ENCODE measurements at regions not wholly inside any gene's neighbourhood (a gene's known extent, or its start where the extent isn't known, plus 50 kb on each side); places are given as distances from the start of the nearest gene placed in this dataset.

DNA sequence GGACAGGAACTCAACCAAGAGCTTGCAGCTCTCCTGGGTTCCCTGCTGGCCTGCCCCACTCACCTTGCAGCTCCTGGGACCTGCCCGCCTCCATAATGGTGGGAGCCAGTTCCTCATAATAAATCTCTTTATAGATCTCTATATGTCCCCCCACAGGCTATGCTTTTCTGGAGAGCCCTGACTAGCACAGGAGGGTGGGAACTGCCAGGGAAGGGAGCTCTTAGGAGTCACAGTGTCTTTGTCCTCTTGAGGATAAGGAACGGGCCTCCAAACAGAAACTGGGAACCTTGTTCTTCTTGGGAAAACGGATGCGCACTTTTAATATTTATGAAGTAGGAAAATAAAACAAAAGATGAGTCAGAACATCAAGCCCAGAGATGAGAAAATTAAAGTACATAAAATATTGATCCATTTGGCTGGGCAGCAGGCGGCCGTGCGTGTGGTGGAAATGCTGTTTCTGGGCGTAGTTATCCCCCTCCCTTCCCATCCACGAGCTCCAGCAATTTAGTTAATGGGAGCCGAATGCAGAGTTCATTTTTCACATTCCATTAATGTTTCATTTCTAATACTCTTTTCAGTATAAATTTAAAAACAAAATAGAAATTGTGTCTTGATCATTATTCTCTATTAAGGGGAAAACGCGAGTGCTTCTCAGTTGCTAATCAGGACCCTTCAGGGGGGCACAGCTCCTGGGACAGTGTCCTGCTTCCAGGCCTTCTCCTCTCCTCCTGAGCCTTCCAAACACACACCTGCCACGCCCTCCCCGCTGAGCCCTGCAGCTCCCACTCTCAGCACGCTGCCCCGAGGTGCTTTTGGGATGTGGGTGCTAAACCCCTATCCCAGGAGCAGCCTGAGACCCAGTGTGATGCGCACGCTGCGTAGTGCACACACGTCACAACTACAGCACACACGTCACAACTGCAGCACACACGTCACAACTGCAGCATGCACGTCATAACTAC is 323.3 kb upstream of the AJAP1 start:
- DNase-seq = no peak

DNA sequence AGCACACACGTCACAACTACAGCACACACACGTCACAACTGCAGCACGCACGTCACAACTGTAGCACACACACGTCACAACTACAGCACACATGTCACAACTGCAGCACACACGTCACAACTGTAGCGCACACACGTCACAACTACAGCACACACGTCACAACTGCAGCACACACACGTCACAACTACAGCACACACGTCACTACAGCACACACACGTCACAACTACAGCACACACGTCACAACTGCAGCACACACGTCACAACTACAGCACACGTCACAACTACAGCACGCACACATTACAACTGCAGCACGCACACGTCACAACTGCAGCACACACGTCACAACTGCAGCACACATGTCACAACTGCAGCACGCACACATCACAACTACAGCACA is 322.6 kb upstream of the AJAP1 start:
- DNase-seq = no peak

DNA sequence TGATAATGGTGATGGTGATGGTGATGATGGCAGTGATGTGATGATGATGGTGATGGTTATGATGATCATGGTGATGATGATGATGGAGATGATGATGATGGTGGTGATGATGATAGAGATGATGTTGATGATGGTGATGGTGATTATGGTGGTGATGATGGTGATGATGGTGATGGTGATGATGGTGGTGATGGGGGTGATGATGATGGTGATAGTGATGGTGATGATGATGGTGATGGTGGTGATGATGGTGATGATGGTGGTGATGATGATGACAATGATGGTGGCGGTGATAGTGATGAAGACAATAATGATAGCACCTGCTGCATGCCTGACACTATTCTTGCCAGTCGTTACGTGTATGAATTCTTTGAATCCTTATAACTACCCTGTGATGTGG is 317.9 kb upstream of the AJAP1 start:
- DNase-seq = no peak

DNA sequence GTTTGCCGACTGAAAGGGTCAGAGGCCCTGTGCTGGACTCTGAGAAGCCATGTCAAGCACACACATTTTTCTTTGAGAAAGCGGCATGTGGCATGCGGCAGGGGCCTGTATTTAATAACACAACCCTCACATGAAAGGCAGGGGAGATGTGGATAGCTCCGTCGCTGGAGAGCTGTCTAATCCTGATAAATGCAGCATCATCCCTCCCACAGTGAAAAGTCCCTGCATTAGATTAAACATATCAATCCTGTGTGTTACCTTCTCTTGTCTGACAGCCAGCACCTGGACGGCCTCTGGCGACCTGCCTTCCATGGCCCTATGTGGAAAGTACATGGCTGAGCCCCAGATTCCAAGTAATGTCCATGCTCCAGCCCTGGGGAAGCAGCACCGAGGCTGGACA is 313.0 kb upstream of the AJAP1 start:
- no peak for DNase-seq

DNA sequence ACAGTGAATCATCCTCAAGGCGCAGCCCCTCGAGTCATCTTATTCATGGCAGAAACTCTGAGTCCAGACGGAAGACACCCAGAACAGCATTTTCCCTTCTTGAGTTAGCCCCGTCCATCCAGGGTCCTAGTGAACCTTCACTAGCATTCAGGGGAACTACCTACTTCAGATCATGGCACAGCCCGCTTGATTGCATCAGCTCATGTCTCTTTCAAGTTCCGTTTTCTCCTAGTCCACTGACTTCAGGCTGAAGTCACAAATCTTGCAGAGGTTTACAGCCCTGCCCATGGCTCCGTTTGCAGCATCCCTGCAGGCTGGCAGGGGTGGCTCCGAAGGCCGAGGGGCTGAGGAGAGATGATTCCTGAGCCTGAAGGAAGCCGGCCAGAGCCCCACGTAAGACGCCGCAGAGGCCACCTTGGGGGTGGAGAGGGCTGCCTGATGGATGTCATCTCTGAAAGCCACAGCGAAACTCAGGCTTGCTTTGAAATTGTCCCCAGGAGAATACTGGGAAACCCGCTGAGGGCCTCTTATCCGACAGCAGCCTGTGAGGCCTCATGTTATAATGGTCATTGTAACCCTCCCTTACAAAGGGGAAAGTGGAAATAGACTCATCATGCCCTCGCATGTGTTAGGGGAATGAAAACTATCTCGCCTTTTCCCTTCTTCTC is 310.2 kb upstream of the AJAP1 start:
- no peak for DNase-seq

DNA sequence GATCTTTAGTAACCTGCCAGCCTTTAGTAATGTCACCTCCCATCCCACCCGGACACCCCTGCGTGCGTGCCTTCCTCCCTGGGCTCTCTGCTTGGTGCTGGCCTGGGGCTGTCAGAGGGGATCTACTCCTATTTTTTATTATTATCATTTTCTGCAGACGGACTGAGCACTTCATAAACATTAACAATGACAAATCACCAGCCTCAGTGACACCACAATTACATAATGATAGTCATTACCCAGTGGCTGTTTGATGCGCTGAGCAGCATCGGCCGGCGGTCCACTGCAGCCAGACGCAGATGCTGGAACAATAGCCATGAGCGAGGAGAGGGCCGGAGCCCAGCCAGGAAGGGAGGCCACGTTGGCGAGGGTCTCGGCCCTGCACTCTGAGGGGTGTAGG is 309.3 kb upstream of the AJAP1 start:
- DNase-seq = no peak

DNA sequence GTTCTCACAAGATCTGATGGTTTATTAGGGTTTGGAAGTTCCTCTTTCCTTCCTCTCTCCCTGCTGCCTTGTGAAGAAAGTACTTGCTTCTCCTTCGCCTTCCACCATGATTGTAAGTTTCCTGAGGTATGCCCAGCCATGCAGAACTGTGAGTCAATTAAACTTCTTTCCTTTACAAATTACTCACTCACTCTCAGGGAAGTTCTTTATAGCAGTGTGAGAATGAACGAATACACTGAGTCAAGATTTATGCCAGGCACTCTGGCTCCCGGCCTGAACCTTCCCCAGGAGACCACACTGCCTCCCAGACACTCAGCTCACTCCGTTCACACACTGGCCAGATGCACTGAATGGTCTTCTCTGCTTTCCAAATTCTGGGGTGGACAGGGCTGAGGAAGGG is 308.3 kb upstream of the AJAP1 start:
- DNase-seq = no peak

DNA sequence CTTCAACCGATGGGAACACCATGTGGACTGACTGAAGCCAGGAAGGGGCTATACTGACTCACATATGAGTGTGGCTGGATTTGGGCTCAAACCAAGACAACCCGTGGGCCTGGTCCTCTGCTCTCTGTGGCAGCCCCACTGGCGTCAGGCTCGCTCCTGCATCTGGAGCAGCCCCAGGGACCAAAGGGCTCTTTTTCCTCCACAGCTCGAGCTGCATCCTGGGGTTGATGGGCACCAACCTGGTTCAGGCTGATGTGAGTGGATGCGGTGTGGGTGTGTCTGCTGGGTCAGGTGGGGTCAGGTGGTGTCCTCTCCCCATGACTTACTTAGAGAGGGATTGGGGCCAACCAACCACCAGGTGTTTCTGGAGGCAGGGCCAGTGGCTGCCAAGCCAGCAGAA is 303.0 kb upstream of the AJAP1 start:
- no peak for DNase-seq

DNA sequence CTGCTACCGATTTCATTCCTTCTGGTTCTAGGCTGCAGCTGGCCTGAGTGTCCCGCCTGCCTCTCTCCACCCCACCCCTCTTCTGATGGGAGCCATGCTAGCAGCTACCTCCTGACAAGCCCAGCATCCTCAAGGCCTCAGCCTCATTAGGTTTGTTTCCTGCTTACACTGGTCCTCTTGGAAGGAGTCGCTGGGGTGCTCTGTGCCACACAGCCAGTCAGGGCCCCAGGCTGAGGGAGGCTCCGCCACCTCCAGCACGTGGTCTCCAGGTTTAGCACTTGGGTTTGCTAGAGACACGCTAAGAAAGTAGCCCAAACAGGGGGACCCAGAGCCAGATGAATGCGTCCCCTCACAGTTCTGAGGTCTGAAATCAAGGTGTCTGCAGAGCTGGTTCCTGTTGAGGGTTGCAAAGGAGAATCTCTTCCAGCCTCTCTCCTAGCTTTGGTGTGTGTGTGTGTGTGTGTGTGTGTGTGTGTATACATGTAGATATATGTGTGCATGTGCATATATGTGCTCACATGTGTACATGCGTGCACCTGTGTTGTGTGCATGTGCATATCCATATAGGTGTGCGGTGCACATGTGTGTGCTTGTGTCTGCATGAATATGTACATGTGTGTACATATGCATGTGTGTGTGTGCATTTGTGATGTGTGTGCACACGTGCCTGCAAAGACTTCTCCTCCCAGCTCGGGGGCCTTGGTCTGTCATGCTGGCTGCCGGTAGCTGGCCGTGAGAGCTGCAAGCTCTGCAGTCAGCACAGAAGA is 301.1 kb upstream of the AJAP1 start:
- no peak for DNase-seq

DNA sequence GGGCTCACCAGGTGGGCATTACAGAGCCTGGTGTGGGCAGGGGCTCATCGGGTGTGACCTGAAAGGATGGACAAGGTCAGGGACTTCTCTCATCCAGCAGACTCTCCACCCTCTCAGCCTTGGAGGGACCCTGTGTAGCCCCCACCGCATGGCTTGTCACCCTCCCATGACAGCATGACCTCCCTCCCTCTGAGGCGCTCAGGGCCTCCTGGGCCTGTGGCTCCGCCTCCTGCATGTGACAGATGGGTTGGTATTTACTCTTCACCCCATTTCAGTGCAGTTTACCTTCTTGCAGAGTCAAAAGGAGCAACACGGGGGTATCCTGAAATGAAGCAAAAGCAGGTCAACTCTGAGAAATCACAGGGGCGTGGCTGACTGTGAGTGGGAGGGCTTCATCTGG is 298.6 kb upstream of the AJAP1 start:
- no peak for DNase-seq

DNA sequence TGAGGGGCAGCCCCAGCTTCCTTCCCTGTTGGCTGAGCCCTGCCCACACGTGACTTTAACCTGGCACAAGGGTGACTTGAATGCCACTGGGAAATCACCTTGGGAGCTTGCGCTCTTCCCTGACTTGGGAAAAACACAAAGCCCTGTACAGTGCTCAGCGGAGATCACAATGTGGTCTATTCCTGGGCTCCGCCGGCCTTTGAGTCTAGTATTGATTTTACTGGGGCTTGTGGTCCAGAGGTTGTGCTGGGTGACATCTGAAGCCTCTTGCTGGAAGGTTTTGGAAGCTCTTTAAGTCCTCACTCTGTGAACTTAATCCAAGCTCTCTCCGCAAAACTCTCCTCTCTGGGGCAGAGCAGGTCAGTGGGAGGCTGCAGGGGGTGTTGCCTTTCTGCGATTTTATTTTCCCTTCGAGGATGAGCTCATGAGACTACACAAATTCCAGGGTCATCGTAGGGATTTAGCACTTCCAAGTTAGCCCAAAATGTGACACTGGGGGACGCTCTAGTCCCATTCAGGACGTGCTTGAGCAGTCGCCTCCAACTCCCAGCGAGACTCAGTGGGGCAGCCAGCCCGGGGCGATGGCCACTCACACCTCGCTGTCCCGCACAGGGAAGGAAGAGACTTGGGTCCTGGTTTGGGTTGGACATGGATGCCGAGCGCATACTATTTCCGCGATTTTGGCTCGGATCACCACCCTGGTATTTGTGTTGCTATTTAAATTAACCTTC is 291.9 kb upstream of the AJAP1 start:
- DNase-seq = no peak

DNA sequence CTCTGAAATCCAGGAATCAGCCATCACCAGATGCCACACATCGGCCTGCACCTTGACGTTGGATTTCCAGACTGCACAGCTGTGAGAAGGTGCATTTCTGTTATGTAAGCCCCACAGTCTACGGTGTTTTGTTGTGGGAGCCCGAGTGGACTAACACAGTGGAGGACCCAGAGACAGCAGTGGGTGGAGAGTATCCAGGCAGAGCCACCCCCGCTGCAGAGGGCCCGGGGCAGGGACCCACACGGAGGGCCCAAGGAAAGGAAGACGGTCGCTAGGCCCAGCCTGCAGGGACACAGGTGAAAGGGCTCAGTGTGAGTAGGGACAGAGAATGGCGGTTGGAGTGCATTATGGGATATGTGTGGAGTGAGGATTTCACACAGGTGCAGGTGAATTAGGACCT is 288.3 kb upstream of the AJAP1 start:
- DNase-seq = no peak

DNA sequence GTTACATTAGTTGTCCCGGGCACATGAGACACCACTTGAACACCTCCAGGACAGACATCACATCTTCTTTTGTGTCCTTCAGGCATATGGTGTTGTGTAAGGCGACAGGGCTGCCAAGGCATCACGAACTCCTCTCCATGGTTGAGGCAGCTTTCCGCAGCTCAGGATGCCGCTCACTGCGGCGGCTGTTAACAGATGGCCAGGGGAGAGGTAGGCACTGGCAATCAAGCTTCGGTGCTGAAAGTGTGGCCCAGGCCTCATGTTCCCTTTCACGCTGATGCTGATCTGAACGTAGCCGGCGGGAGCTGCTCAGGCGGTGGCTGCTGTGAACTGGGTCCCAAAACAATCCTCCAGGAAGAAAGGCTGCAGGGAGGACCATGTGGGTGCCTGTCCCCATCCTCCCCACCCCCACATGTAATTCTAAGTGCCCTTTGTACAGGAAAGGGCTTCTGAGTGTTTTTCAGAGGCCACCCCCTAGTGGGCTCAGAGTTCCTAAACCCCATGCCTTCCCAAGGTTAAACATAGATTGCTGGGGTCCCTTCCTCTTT is 287.1 kb upstream of the AJAP1 start:
- no peak for DNase-seq

DNA sequence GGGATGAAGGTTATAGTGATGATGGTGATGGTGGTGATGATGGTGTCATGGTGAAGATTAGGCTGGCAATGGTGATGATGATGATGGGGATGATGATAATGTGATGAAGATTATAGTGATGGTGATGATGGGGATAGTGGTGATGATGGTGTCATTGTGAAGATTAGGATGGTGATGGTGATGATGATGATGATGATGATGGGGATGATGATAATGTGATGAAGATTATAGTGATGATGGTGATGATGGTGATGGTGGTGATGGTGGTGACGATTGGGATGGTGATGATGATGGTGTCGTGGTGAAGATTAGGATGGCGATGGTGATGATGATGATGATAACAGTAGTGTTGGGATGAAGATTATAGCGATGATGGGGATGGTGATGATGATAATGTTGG is 285.1 kb upstream of the AJAP1 start:
- no peak for DNase-seq

DNA sequence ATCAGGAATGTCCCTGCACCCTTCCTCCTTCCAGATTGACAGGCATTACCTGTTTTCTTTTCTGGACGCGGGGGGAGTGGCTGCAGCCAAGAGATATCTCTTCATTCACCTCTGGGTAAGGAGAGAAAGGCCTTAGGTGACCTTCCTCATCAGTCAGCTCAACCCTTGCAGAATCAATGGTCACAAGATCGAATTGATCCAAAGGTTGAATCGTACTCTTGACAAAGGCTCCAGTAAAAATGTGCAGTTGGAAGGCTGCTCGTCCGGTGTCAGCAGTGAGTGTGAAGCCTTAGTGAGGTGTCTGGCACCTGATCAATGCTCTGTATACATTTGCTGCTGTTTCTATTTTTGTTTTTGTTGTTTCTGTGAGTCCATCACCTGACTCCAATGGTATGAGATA is 282.6 kb upstream of the AJAP1 start:
- no peak for DNase-seq

DNA sequence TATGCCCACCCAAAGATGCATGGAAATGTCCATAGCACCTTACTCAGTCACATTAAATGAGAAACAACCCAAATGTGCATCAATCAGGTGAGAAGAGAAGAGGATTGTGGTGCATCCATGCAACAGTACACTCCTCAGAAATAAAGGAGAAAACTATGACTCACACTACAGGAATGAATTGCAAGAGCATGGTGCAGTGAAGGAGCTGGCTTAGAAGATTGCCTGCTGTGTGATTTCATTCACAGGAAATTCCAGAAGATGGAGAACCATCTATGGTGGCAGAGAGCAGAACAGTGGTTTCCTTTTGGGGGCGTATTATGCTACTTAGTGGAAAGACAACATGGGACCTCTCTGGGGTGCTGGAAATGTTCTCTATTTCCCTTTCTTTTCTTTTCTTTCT is 278.6 kb upstream of the AJAP1 start:
- DNase-seq = no peak

DNA sequence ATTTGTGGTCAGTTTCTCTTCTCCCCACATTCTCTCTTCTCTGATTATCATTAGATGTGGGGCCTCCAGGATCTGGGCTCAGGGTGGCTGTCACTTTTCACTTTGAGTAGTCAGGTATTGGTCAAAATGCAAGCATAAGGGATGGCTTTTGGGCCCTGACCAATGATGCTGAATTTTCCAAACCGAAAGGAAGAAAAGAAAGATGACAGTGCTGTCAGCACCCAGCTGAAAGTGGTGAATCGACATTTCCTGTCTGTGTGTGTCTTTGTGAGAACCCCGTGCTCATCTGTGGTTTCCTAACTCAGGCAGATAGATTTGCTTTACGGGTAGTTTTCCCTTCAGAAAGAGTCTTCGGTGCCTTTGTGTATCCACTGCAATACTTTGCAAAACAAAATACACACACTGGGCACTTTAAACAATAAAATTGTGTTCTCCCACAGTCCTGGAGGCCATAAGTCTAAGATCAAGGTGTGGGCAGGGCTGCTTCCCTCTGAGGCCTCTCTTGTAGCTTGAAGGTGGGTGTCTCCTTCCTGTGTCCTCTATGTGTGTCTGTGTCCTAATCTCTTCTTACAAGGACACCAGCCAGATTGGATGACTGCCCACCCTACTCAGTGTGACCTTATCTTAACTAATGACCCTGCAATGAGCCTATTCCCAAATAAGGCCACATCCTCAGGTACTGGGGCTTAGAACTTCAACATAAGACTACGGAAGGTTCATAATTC is 274.8 kb upstream of the AJAP1 start:
- DNase-seq = no peak

DNA sequence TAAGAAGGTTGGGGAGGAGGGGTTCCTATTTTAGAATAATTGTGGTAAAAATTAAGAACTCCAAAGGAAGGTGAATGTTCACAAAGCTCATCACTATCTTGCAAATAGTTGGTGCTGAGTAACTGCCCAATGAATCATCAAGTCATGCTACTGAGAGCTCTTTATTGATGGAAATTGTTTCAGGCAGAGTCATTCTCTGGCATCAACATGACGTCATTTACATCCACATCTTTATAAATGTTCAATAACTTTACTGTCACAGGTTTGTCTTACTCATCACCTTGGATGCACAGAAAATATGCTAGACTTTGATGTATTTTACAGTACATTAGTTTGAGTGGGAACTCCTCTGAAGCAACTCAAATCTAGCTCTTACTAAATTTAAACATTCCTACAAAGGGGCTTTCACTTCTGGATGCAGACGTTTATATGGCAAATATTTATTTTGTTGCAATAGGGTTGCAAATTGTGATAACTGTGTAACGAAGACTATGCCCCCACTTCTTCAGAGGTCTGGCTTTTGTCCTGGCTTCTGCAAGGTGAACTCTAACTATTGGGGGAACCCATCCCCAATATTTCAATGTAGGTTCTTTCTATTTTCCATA is 273.7 kb upstream of the AJAP1 start:
- no peak for DNase-seq

DNA sequence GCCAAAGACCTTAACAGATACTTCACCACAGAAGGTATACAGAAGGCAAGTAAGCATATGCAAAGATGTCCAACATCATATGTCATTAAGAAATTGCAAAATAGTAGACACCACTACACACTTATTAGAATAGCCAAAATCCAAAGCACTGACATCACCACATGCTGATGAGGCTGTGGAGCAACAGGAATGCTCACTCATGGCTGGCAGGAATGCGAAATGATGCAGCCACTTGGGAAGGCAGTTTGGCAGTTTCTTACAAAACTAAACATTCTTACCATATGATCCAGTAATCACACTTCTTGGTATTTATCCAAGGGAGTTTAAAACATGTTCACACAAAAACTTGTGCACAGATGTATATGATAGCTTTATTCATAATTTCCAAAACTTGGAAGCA is 261.2 kb upstream of the AJAP1 start:
- DNase-seq = no peak

DNA sequence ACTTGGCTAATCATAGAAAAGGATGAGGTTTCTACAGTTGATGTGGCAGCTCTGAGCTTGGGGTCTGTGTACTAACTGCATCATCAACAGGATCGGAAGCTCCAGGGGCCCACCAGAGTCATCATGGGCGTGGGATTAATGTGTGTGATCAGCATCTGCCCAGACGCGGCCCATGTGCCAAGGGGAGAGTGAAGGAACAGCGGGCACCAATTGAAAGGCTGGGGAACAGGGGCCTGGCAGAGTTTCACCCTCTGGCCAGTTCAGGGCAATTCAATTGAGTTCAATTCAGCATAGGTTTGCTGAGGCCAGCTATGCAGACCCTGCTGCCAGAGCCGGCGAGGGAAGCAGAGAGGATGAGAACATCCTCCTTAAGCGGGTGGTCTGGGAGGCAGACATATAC is 260.0 kb upstream of the AJAP1 start:
- no peak for DNase-seq

DNA sequence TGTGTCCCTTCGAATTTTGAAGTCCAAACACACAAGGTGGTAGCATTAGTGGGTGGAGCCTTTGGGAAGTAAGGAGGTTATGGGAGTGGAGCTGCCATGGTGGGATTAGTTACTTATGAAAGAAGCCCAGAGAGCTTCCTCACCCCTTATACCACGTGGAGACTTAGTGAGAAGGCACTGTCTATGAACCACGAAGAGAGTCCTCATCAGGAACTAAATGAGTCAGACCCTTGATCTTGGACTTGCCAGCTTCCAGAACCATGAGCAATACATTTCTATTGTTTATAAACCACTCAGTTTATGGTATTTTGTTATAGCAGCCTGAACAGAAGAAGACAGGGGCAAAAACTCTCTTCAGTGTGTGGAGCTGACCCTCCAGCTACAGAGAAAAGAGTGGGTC is 259.3 kb upstream of the AJAP1 start:
- no peak for DNase-seq

DNA sequence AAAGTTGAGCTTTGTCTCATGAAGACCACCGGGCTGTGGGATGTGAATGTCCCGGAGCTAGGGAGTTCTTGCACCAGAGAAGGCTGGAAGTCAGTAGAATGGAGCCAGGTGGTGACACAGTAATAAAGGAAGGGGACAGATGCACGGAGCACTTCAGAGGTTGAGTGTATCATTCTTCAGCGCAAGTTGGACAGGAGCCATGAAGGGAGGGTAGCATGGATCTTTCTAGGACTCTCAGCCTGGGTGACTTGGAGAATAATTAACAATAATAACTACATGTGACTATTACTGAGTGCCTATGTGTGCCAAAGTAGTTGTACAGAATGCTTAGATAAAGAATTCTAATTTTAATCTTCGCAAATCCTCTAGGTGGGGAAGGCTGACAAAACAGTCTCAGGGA is 258.7 kb upstream of the AJAP1 start:
- DNase-seq = no peak
